ENCODE measurements at regions not wholly inside any gene's neighbourhood (a gene's known extent, or its start where the extent isn't known, plus 50 kb on each side); places are given as distances from the start of the nearest gene placed in this dataset.
A peak's percentile ranks its signal among the peaks of the same experiment; 100 is the strongest.

DNA sequence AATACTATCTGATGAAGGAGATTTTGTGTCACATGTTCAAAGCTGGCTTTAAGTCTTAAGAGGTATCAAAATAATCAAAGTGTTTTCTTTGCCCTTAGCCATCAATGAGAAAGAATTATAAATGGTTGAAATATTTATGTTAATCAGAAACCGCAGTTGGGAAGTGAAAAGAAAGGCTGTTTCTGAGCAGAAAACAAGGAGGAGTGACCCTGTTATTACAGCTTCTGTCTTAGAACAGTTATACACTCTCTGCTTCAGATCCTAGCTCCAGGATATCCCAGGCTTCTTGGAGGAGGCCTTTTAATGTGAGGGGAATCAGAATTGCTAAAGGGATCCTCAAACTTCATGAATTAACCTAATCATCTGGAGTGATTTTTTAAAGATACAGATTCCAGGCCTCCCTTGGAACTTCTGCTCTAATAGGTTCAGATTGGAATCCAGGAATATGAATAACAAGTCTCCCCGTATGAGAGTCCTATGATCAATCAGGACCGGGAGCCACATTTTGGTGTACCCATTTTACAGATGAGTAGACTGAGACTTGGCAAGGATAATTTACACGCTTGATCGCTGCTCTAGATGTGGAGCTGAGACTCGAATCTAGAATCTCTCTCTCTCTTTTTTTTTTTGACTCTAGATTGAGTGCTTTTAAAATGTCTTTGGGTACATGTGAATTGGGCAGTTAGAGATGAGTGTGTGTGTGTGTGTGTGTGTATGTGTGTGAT, 50.8 kb upstream of the JAG1 start:
- no peaks in the 10 kb centered on the region for H3K9me3 ChIP-seq (ENCODE audit: control insufficient read depth, low read length)
- no peak for ATAC-seq
- H3K27ac ChIP-seq (ENCODE audit: low read length), result no peak overlapping the region
- DNase-seq, result no peak
- WGBS, result 95% methylated on average over 6 of the region's 6 CpGs
- H3K4me3 ChIP-seq (ENCODE audit: low read length), result no peak overlapping the region
- no peaks in the 10 kb centered on the region for H3K27me3 ChIP-seq (ENCODE audit: control insufficient read depth, insufficient read depth)
- intact Hi-C loops (cut with DNase I), result no loop called here
- peaks cover 2% of the 10 kb centered on the region for H3K4me1 ChIP-seq (ENCODE audit: control insufficient read depth, insufficient read depth, low read length)

DNA sequence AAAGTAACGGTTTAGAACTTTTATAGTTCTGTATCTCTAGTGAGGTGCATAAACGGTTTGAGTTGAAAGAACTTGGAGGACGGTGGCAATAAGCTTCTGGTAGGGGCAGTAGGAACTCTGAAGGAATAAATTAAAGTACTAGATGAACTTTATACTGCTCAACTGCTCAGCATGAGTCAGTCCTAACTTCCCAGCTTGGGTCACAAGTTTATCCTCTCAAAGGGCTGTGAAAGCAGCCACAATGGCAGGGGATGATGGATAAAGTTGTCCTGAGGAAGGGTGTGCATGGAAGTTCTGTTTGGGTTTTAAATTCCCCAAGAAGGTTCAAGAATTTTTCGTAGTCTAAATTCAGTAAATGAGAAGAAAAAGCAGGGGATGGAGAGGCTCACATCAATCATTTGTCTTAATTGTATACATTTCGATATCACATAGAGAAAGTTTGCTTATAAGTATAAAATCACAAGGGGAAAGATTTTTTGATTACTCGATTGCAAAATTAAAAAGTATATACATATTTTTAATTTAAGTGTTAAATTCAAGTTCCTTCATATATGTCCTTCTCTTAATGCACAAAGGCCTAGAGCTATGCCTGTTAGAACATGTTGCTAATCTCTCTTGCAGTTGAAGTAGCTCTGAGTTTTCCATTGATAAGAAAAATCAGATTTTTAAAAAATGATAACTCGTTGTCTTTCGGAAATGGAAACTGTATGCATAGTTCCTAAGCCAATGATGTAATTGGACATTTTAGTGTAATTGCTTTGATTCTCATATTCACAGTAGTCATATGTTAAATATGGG, 55.3 kb upstream of the JAG1 start:
- no peaks in the 10 kb centered on the region for H3K27me3 ChIP-seq (ENCODE audit: control insufficient read depth, insufficient read depth)
- intact Hi-C loops (cut with DNase I), result no loop called here
- peak in 1 of 2 donors; percentile 57 for ATAC-seq
- DNase-seq, result no peak
- H3K9me3 ChIP-seq (ENCODE audit: control insufficient read depth, low read length), result no peaks in the 10 kb centered on the region
- no peak overlapping the region for H3K27ac ChIP-seq (ENCODE audit: low read length)
- WGBS, result 87% methylated on average over 8 of the region's 8 CpGs
- no peaks in the 10 kb centered on the region for H3K4me1 ChIP-seq (ENCODE audit: control insufficient read depth, insufficient read depth, low read length)
- no peak overlapping the region for H3K4me3 ChIP-seq (ENCODE audit: low read length)

DNA sequence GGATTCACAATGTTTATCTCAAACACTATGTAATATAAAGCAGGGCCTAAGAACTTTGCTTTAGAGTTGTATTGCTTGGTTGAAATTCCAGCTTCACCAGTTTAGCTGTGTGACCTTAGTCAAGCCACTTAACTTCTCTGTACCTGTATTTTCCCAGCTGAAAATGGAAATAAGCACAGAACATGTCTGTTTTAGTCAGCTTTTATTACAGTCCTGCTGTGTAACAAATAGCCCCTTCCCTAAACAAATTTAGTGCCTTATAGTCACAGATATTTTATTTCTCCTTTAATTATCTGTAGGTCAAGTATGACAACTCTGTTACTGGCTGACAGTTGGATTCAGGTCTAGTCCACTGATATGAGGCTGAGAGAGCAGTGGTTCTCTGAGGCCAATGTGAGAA, 56.0 kb upstream of the JAG1 start:
- DNase-seq, result no peak
- intact Hi-C loops (cut with DNase I), result no loop called here
- H3K4me1 ChIP-seq (ENCODE audit: control insufficient read depth, insufficient read depth, low read length), result no peaks in the 10 kb centered on the region
- no peak overlapping the region for H3K27ac ChIP-seq (ENCODE audit: low read length)
- H3K9me3 ChIP-seq (ENCODE audit: control insufficient read depth, low read length), result no peaks in the 10 kb centered on the region
- no peaks in the 10 kb centered on the region for H3K27me3 ChIP-seq (ENCODE audit: control insufficient read depth, insufficient read depth)
- ATAC-seq, result no peak
- no peak overlapping the region for H3K4me3 ChIP-seq (ENCODE audit: low read length)

DNA sequence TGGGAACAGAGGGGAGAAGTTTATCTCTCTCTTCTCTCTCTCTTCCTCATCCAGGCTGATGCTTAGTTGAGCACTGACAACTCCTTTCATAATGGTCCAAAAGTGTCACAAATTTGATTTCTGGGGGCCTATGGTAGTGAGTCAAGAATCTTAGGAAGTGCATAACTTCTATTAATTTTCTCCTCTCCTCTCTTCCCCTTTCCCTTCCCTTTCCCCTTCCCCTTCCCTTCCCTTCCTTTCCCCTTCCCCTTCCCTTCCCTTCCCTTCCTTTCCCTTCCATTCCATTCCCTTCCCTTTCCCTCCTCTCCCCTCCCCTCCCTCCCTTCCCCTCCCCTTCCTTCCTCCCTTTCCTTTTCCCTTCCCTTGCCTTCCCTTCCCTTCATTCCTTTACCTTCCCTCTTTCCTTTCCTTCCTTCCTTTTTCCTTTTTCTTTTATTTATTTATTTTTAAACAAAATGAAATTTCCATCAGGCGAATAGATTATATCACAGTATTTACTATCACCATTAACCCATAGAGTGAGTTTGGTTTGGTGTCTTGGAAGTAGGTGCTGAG, 56.9 kb upstream of the JAG1 start:
- Histone ChIP-seq H3K4me1 (ENCODE audit: control insufficient read depth, insufficient read depth, low read length) (no peaks in the 10 kb centered on the region), H3K4me3 (ENCODE audit: low read length) (no peak overlapping the region), H3K27ac (ENCODE audit: low read length) (no peak overlapping the region), H3K9me3 (ENCODE audit: control insufficient read depth, low read length) (no peaks in the 10 kb centered on the region), H3K27me3 (ENCODE audit: control insufficient read depth, insufficient read depth) (no peaks in the 10 kb centered on the region)
- intact Hi-C loops (cut with DNase I), result no loop called here
- DNase-seq (no peak), ATAC-seq (no peak)
- 94% methylated on average over 1 of the region's 1 CpG for WGBS

DNA sequence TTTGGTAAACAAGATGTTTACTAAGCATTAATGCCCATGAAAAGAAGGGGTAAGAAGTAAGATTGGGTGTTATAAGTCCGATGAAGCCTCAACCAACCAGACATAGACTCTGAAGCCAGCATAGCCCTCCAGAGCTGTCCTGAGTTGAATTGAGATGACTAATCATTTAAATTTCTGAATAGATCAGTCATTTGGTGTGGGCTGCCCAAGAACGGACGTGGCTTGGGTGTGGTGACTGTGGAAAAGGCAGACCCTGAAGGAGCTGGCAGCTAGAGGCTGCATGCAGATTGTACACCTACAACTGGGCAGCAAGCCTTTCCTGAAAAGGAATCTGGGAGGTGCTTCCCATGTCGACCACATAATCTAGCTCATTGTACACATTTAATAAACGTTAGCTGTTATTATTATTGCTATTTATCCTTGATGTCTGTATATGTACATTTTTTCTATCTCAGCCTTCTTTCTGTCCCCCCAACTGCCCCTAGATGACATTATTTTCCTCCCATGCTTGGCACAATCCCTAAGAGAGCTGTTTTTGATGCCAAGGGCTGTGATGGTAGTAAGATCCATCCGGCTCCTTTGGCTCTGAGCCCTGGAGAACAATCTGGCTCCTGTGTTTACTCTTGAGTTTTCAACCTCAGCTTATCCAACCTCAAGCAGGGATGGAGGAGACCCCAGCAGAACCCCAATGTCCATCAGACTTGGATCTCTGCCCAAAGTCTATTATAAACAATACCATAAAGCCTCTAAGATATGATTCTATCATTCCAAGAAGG, 57.6 kb upstream of the JAG1 start:
- peak in 1 of 3 donors; percentile 12 for DNase-seq
- Histone ChIP-seq H3K9me3 (ENCODE audit: control insufficient read depth, low read length) (no peaks in the 10 kb centered on the region), H3K4me3 (ENCODE audit: low read length) (no peak overlapping the region), H3K4me1 (ENCODE audit: control insufficient read depth, insufficient read depth, low read length) (no peaks in the 10 kb centered on the region), H3K27ac (ENCODE audit: low read length) (no peak overlapping the region), H3K27me3 (ENCODE audit: control insufficient read depth, insufficient read depth) (no peaks in the 10 kb centered on the region)
- ATAC-seq, result peak; percentile 61 to 64
- intact Hi-C loops (cut with DNase I), result no loop called here
- 52% methylated on average over 6 of the region's 6 CpGs for WGBS

DNA sequence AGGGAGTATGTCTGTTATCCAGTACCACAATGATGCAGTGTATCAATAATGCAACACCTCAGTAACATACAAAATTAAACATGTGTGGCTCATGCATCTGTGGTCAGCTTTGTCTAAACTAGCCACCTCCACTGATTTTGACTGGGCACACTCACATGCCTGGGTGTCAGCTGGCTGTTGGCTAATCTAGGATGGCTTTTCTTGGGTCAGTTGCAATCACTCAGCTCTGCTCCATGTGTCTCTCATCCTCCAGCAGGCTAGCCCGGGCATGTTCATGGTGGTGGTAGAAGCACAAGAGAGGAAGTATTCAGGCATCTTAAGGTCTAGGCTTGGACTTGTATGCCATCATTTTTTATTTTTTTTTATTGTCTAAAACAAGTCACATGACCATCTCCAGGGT, 59.3 kb upstream of the JAG1 start:
- DNase-seq (no peak), ATAC-seq (no peak)
- 94% methylated on average over 1 of the region's 1 CpG for WGBS
- H3K9me3 ChIP-seq (ENCODE audit: control insufficient read depth, low read length), result no peaks in the 10 kb centered on the region
- H3K4me3 ChIP-seq (ENCODE audit: low read length), result no peak overlapping the region
- no peaks in the 10 kb centered on the region for H3K27me3 ChIP-seq (ENCODE audit: control insufficient read depth, insufficient read depth)
- intact Hi-C loops (cut with DNase I), result no loop called here
- H3K4me1 ChIP-seq (ENCODE audit: control insufficient read depth, insufficient read depth, low read length), result no peaks in the 10 kb centered on the region
- H3K27ac ChIP-seq (ENCODE audit: low read length), result no peak overlapping the region

DNA sequence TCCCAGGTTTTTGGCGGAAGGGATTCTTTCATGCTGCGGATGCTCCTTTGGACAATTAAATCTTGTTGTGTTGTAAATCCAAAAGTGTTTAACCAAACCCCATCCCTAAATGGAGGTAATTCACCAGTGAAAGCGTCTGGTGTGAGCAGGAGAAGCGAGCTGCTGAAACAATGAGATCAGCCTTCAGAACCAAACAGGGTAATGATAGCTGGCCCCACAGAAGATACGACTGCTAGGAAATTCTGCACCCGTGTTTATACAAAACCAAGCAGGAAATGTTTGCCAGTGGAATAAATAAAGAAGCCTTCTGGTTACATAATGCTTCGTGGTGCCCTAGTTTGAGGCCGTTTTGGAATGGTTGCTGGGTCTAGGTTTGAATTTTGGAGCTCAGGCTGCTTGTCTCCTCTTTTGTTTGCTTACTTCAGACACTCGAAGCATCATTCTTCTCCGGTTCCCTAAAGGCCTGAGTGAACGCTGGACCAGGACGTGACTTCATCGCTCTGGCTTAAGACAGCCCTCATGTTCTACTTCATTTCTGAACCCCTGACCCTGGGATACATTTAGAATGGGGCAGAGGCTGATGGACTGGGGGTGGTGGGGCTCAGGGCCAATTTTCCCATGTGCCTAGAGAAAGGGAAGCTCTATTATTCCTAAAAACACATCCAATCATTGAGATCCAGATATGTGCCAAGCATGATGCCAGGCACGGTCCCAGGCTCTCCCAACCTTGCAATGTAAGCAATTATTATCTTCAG, 61.6 kb upstream of the JAG1 start:
- peak; percentile 42 to 48 for ATAC-seq
- Histone ChIP-seq H3K27ac (ENCODE audit: low read length) (no peak overlapping the region), H3K27me3 (ENCODE audit: control insufficient read depth, insufficient read depth) (no peaks in the 10 kb centered on the region), H3K9me3 (ENCODE audit: control insufficient read depth, low read length) (no peaks in the 10 kb centered on the region), H3K4me1 (ENCODE audit: control insufficient read depth, insufficient read depth, low read length) (no peaks in the 10 kb centered on the region), H3K4me3 (ENCODE audit: low read length) (no peak overlapping the region)
- 64% methylated on average over 14 of the region's 14 CpGs for WGBS
- DNase-seq, result peak in 2 of 3 donors; percentile 52 to 61
- intact Hi-C loops (cut with DNase I), result no loop called here

DNA sequence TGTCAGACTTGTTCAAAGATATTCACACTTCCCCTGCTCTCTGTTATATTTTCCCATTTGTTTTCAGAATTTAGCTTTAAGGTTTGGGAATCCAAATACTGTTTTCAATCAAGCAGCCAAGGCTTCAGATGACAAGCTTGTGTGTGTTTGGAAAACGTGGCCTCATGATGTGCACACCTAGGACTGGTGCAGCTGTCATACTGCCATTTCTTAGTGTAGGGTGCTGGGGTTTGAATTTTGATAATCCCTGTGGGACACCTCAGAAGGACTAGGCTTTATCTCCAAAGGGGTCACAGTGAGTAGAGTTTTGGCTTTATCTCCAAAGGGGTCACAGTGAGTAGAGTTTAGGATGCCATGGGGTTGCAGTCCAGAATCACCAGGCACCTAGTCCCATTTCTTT, 65.3 kb upstream of the JAG1 start:
- H3K27ac ChIP-seq (ENCODE audit: low read length), result no peak overlapping the region
- ATAC-seq, result no peak
- 26% methylated on average over 1 of the region's 1 CpG for WGBS

DNA sequence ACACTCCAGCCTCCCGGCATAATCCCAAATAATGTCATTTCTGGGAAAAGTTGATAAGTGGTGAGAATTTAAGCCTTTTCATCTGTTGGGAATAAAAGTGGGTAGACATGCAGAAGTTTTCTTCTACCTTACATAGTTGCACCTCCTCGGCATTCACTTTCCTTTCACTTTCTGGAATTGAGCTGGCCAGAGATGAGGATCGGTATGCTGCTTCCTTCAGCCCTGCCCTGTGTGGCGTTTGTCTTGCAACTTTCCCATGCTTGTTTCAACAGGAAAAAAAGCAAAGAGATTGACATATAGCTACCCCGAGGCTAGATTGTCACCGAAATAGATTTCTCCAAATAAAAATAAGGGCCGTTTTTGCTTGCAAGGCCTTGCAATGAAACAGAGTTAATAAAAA, 65.8 kb upstream of the JAG1 start:
- WGBS, result 24% methylated on average over 7 of the region's 7 CpGs
- Histone ChIP-seq H3K27me3 (ENCODE audit: control insufficient read depth, insufficient read depth) (no peaks in the 10 kb centered on the region), H3K4me3 (ENCODE audit: low read length) (peak overlapping the region; percentile 59), H3K4me1 (ENCODE audit: control insufficient read depth, insufficient read depth, low read length) (no peaks in the 10 kb centered on the region), H3K27ac (ENCODE audit: low read length) (no peak overlapping the region), H3K9me3 (ENCODE audit: control insufficient read depth, low read length) (no peaks in the 10 kb centered on the region)
- DNase-seq (peak in 1 of 3 donors; percentile 55), ATAC-seq (peak; percentile 68 to 83)
- intact Hi-C loops (cut with DNase I), result no loop called here

More for the DNA sequence above, 65.3 kb upstream of the JAG1 start:
- Histone ChIP-seq H3K4me1 (ENCODE audit: control insufficient read depth, insufficient read depth, low read length) (no peaks in the 10 kb centered on the region), H3K9me3 (ENCODE audit: control insufficient read depth, low read length) (no peaks in the 10 kb centered on the region), H3K4me3 (ENCODE audit: low read length) (peak overlapping the region; percentile 59), H3K27me3 (ENCODE audit: control insufficient read depth, insufficient read depth) (no peaks in the 10 kb centered on the region)
- intact Hi-C loops (cut with DNase I), result no loop called here
- DNase-seq, result no peak

DNA sequence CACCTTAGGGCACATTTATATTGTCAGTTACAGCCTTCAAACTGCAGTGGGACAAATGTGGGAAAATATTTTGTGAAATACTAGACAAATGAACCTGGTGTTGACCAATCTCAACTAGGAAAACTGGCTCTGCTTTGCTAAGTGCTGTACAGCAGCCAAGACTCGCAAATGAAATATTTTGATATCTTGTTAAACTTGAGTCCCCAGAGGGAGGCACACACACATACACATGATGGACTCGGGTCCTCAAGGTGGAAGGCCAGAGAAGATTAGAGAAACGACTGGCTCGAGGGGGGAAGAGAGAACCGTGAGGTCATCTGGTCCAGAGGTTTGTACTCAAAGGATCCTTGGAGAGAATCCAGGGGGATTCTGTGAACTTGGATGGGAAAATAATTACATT, 67.3 kb upstream of the JAG1 start:
- no peak overlapping the region for H3K4me3 ChIP-seq (ENCODE audit: low read length)
- H3K4me1 ChIP-seq (ENCODE audit: control insufficient read depth, insufficient read depth, low read length), result no peaks in the 10 kb centered on the region
- WGBS, result 46% methylated on average over 5 of the region's 5 CpGs
- no peak for DNase-seq
- no peaks in the 10 kb centered on the region for H3K9me3 ChIP-seq (ENCODE audit: control insufficient read depth, low read length)
- H3K27ac ChIP-seq (ENCODE audit: low read length), result no peak overlapping the region
- peak; percentile 47 to 73 for ATAC-seq
- intact Hi-C loops (cut with DNase I), result no loop called here
- H3K27me3 ChIP-seq (ENCODE audit: control insufficient read depth, insufficient read depth), result no peaks in the 10 kb centered on the region

Data from right cardiac atrium (tissue), 5 donors.